ENCODE measurements at regions not wholly inside any gene's neighbourhood (a gene's known extent, or its start where the extent isn't known, plus 50 kb on each side); places are given as distances from the start of the nearest gene placed in this dataset.
A peak's percentile ranks its signal among the peaks of the same experiment; 100 is the strongest.

DNA sequence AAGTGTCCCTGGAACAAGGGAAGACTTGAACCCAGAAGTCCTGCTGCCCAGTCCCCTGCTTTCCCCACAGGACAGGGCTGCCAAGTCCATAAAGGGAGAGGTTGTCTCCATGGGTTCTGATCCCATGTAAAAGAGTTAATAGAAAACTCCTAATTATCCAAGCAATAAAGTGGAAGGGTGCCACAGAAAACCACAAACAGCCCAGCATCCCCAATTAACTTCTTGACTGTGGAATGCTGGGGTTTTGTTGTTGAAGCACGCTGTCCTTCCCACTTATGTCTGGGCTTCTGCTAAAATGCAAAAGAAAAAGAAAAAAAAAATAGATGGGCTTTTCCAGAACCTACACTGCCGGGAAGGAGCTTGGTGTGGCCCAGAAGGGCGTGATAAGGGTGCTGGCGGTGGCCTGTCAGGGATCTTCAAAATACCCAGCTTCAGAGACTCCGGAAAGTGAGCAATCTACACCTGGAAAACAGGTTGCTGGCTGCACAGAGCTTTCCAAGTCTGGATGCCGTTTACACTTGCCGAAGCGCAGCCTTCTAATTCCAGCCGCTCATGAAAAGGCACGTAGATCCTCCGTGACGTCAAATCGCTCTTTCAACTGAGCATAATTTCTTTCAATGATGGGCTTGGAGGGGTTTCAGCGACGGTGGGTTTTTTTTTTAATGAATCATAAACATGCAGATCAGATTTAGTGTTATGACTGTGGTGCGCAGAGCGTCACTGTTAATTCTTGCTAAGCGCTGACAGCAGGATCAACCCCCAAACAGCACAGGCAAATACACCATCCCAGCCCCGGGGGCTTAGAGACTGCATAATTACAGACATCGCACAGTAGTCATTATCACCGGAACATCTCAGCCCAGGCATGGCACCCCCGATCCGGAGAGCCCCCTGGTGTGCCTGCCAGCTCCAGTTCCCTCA is 197.6 kb downstream of the BCOR start:
- Histone ChIP-seq H3K4me3 (no peak overlapping the region), H3K27me3 (no peaks in the 10 kb centered on the region), H3K9me3 (no peaks in the 10 kb centered on the region), H3K27ac (no peak overlapping the region), H3K36me3 (no peaks in the 10 kb centered on the region), H3K4me1 (peaks cover 0 to 21% (median 15%) of the 10 kb centered on the region in 4 donors)
- intact Hi-C loops (cut with DNase I), result loop anchor here (10.0 kb wide), 1 partner anchor 135 kb away; no protein-coding TSS in a partner anchor
- no peak for DNase-seq
- TF ChIP-seq EP300 (IDR thresholded peaks at IDR 0.05) (no peak), POLR2A (IDR thresholded peaks at IDR 0.05) (no peak), POLR2AphosphoS5 (IDR thresholded peaks at IDR 0.05) (no peak)
- TF ChIP-seq, protein P1, sequence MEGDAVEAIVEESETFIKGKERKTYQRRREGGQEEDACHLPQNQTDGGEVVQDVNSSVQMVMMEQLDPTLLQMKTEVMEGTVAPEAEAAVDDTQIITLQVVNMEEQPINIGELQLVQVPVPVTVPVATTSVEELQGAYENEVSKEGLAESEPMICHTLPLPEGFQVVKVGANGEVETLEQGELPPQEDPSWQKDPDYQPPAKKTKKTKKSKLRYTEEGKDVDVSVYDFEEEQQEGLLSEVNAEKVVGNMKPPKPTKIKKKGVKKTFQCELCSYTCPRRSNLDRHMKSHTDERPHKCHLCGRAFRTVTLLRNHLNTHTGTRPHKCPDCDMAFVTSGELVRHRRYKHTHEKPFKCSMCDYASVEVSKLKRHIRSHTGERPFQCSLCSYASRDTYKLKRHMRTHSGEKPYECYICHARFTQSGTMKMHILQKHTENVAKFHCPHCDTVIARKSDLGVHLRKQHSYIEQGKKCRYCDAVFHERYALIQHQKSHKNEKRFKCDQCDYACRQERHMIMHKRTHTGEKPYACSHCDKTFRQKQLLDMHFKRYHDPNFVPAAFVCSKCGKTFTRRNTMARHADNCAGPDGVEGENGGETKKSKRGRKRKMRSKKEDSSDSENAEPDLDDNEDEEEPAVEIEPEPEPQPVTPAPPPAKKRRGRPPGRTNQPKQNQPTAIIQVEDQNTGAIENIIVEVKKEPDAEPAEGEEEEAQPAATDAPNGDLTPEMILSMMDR (IDR thresholded peaks at IDR 0.05), result no peak
- WGBS, 2 donors, result 12 to 67% methylated on average over 23 of the region's 23 CpGs

DNA sequence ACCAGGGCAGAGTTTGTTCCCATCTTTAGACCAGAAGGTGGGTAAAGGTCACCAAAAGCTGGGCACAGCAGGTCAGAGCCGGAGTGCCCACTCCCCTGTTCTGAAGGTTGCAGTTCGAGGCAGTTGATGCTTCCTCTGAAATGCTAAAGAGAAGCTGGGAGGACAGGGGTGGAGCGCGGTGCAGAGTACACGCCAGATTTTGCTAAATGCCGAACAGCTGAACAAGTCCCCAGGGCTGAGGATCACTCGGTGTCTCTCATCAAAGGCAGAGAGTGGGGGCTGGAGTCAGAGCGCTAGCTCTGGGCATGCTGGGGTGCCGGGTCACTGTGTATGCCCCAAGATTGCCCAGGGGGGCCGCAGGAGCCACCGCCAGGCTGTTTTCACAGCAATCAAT is 197.0 kb downstream of the BCOR start:
- 8 to 36% methylated on average over 11 of the region's 11 CpGs for WGBS, 2 donors
- no peak overlapping the region for H3K4me3 ChIP-seq
- peaks cover 0 to 27% (median 19%) of the 10 kb centered on the region in 4 donors for H3K4me1 ChIP-seq
- intact Hi-C loops (cut with DNase I), result loop anchor here (10.0 kb wide), 1 partner anchor 136 kb away; no protein-coding TSS in a partner anchor
- H3K27ac ChIP-seq, result no peak overlapping the region
- TF ChIP-seq, protein P1 (IDR thresholded peaks at IDR 0.05), result no peak
- no peak for TF ChIP-seq POLR2AphosphoS5 (IDR thresholded peaks at IDR 0.05)
- no peak for TF ChIP-seq EP300 (IDR thresholded peaks at IDR 0.05)
- TF ChIP-seq POLR2A (IDR thresholded peaks at IDR 0.05), result no peak
- no peaks in the 10 kb centered on the region for H3K36me3 ChIP-seq
- H3K27me3 ChIP-seq, result no peaks in the 10 kb centered on the region
- no peaks in the 10 kb centered on the region for H3K9me3 ChIP-seq
- no peak for DNase-seq

DNA sequence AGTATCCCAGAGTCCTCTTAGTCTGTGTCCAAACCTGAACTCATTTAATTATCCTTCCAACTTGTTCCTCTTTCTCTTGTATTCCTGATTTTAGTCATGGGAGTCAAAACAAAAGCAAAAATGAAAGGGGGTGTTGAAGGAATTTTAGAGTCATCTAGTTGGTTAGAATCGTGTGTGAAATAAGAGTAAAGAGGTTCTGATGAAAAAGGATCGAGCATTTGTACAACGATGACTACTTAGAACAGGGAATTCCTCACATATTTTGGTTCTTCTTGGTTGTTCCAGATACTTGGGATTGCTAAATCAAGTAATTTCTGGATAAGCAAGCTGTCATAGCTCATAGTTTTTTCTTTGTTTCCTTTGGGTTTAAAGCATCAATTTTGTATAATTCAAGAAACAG is 194.4 kb downstream of the BCOR start:
- intact Hi-C loops (cut with DNase I), result loop anchor here (10.0 kb wide), 1 partner anchor 139 kb away; no protein-coding TSS in a partner anchor
- no peak overlapping the region for H3K27ac ChIP-seq
- TF ChIP-seq, protein P1 (IDR thresholded peaks at IDR 0.05), result no peak
- TF ChIP-seq POLR2A (IDR thresholded peaks at IDR 0.05) (no peak), EP300 (IDR thresholded peaks at IDR 0.05) (no peak), POLR2AphosphoS5 (IDR thresholded peaks at IDR 0.05) (no peak)
- H3K4me3 ChIP-seq, result no peak overlapping the region
- no peak for DNase-seq
- H3K36me3 ChIP-seq, result no peaks in the 10 kb centered on the region
- no peaks in the 10 kb centered on the region for H3K9me3 ChIP-seq
- 67 to 75% methylated on average over 3 of the region's 3 CpGs for WGBS, 2 donors
- H3K27me3 ChIP-seq, result no peaks in the 10 kb centered on the region
- H3K4me1 ChIP-seq, result peaks cover 0 to 32% (median 16%) of the 10 kb centered on the region in 4 donors

DNA sequence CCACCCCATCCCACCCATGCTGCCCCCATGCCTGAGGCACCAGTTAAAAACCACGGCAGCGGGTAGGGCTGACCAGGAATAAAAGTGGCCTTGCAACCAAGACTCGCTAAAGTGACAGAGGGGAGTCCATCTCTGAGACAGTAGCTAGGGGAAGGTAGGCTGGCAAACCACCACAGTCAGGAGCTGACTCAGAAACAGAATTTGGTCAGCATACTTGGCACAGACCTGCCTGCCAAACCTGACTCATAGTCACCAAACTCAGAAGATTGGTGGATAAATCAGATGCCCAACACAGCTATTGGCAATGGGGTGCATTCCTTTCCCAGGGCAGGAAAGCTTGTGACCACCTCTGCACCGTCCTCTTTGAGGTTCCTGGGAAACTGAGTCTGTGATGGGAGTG is 193.8 kb downstream of the BCOR start:
- TF ChIP-seq POLR2A (IDR thresholded peaks at IDR 0.05), result no peak
- TF ChIP-seq EP300 (IDR thresholded peaks at IDR 0.05), result no peak
- Histone ChIP-seq H3K4me1 (peaks cover 0 to 38% (median 19%) of the 10 kb centered on the region in 4 donors), H3K4me3 (no peak overlapping the region), H3K27ac (no peak overlapping the region), H3K9me3 (no peaks in the 10 kb centered on the region), H3K27me3 (peaks cover 0 to 2% (median 0%) of the 10 kb centered on the region in 3 donors), H3K36me3 (no peaks in the 10 kb centered on the region)
- WGBS, 2 donors, result 94 to 99% methylated on average over 4 of the region's 4 CpGs
- no peak for DNase-seq
- intact Hi-C loops (cut with DNase I), result loop anchor here (10.0 kb wide), 1 partner anchor 139 kb away; no protein-coding TSS in a partner anchor

DNA sequence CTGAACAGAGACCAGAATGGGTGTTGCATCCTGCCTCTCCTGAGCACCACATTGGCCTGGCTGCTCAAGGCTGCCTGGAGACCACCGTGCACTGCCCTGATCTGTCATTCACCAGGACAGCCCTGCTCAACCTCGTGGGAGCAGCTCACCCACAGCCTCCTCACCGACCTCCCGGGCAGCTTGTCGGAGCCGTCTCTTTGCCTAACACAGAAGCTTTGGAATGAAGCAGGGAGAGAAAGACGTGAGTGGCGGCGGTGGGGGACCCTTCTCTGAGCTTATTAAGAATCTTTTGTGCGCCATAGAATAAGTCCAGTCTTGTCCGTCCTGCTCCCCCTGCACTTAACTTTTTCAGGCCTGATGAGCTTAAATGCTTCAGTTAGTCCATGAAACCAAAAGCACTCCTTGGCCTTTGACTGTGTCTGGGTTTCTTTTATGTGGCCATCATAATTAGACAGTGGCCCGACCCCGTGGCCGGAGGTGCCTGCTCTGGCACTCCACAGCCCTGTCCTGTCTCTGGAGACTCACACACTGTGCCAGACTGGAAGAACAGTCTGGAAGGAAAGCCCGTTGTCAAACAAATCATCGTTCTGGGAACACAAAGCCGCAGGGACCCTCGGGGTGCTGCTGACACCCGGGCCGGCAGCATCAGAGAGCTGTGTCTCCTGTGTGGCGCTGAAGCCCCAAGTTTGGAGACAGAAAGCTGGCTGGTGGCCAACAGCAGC is 192.8 kb downstream of the BCOR start:
- intact Hi-C loops (cut with DNase I), result loop anchor here (5.0 to 10.0 kb wide), 6 partner anchors 83 to 267 kb away; partner anchors contain the start of gene BCOR
- Histone ChIP-seq H3K4me3 (no peak overlapping the region), H3K27ac (peak overlapping the region; percentile 45 to 75 (median 68)), H3K27me3 (peaks cover 0 to 2% (median 0%) of the 10 kb centered on the region in 3 donors), H3K4me1 (peaks cover 0 to 38% (median 19%) of the 10 kb centered on the region in 4 donors), H3K9me3 (no peaks in the 10 kb centered on the region), H3K36me3 (no peaks in the 10 kb centered on the region)
- WGBS, 2 donors, result 52 to 65% methylated on average over 21 of the region's 21 CpGs
- TF ChIP-seq, protein P1 (IDR thresholded peaks at IDR 0.05), result no peak
- TF ChIP-seq POLR2A (IDR thresholded peaks at IDR 0.05) (no peak), POLR2AphosphoS5 (IDR thresholded peaks at IDR 0.05) (no peak), EP300 (IDR thresholded peaks at IDR 0.05) (no peak)
- DNase-seq, result no peak
